Mammary epithelial cell (primary cell): ENCODE measurements at regions not wholly inside any gene's neighbourhood (a gene's known extent, or its start where the extent isn't known, plus 50 kb on each side); places are given as distances from the start of the nearest gene placed in this dataset.

Experiments used
- CTCF ChIP-seq, 2 donors: IDR thresholded peaks in 1 of 2; conservative IDR thresholded peaks in 1 of 2; 2 replicates each; pipeline ENCODE4 v1.5.1; 2011 to 2012; ENCODE audit warnings: inconsistent platforms in 2 of 2, low read length in 2 of 2, mild to moderate bottlenecking in 2 of 2, control low read depth in 1 of 2, low read depth in 1 of 2; ENCODE audit not compliant: insufficient read depth in 1 of 2; ENCODE audit errors: extremely low read depth in 1 of 2
- EZH2 ChIP-seq: IDR thresholded peaks from 2 replicates; pipeline ENCODE4 v1.6.1; 2012; ENCODE audit warnings: low read length, inconsistent platforms, borderline replicate concordance

GRCh38 chr9:2465921-2466460 lies 155.6 kb upstream of the VLDLR start:
- TF ChIP-seq CTCF (conservative IDR thresholded peaks at IDR 0.05 in 1 of 2, IDR thresholded peaks at IDR 0.05 in 1 of 2; ENCODE audit: extremely low read depth in 1 of 2, insufficient read depth in 1 of 2, low read depth in 1 of 2, low read length in 2 of 2) (no peak), EZH2 (no peak)
